Globus pallidus (tissue), 1 donor: ENCODE measurements at regions not wholly inside any gene's neighbourhood (a gene's known extent, or its start where the extent isn't known, plus 50 kb on each side); places are given as distances from the start of the nearest gene placed in this dataset.
"Not testable (repeated sequence)": the region's sequence is repeated elsewhere in the genome, so short reads cannot be mapped to it uniquely, and the experiment has no call there.

Experiments used
- DNase-seq: peaks from one replicate; pipeline ENCODE4 v3.0.0-alpha.2; 2015; ENCODE audit warnings: low spot score

DNA sequence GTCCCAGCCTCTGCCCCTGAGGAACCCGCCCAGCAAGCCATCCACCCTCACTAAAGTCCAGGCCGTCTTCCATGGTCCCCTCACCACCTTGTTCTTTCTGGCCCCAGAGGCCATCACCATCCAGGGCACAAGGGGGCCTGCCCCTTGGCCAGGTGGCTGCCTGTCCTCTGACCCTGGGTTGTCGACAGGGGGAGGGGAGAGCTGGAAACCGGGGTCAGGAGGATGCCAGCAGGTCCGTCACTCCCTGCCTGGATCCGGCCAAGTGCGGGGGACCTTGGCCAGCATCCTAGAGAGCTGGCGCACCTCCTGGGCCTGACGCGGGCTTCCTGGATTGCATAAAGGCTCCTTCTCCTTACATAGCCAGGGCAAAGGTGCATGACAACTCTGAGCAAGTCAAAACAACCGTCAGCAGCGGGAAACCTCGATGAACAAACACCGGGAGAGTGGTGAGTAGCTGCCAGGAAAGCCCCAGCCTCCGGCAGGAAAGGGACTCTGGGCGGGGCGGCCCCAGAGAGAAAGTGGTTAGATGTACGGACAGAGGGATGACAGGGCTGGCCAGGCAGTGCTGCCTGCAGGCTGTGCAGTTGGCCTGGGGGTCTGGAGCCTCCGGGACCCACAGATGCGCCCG, 4461.2 kb upstream of the TPTE start:
- not testable (repeated sequence) for DNase-seq

GRCh38 chr21:6066320-6066985, 4454.9 kb upstream of the TPTE start:
- DNase-seq, result not testable (repeated sequence)

- DNase-seq, result not testable (repeated sequence)
Measured at GRCh38 chr21:6068098-6068831, 4453.1 kb upstream of the TPTE start.

DNA sequence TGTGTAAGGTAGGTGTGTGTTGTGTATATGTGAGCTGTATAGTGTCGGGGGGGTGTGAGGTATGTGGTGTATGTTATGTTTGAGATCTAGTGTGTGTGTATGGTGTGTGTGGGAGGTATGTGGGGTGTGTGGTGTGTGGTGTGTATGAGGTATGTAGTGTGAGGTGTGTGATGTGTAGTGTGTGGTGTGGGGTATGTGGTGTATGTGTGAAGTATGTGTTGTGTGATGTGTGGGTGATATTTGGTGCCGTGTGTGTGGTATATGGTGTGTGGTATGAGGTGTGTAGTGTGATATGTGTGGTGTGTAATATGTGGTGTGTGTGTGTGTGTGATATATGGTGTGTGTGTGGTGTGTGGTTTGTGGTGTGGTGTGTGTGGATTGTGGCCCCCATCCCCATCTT, 4451.2 kb upstream of the TPTE start:
- DNase-seq, result not testable (repeated sequence)

GRCh38 chr21:6072691-6073090, 4448.7 kb upstream of the TPTE start:
- not testable (repeated sequence) for DNase-seq

DNA sequence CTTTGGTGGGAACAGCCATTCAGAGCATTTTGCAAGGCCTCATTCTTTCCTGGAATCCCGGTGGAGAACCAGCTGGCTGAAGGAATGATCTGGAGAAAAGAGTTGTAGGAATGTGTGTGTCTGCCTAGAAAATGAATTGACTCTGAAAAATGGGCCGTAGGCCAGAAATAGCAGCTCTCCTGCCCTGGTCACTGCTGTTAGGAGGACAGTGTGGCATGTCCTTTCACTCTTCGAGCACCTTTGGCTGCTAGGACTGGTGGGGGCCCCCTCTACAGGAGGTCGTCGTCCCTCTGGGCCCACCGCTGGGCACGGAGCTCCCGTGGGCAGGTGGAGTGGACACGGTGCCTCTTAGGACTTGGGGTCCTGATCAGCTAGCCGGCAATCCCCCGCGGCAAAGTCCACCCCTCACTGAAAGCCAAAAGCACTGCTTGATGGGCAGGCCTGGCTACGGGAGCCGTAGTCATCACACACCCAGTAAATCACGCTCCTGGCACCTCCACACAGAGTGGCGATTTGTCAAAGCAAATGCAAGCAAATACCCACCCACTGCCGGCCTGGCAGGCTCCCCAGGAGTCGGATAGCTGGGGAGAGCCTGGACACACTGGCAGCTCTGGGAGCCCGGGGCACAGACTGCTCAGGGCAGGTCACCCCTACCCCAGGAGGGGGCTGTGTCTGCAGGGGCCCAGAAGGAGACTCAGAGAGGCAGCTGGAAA, 4447.2 kb upstream of the TPTE start:
- DNase-seq, result not testable (repeated sequence)

GRCh38 chr21:6074935-6075334, 4446.4 kb upstream of the TPTE start:
- not testable (repeated sequence) for DNase-seq

DNA sequence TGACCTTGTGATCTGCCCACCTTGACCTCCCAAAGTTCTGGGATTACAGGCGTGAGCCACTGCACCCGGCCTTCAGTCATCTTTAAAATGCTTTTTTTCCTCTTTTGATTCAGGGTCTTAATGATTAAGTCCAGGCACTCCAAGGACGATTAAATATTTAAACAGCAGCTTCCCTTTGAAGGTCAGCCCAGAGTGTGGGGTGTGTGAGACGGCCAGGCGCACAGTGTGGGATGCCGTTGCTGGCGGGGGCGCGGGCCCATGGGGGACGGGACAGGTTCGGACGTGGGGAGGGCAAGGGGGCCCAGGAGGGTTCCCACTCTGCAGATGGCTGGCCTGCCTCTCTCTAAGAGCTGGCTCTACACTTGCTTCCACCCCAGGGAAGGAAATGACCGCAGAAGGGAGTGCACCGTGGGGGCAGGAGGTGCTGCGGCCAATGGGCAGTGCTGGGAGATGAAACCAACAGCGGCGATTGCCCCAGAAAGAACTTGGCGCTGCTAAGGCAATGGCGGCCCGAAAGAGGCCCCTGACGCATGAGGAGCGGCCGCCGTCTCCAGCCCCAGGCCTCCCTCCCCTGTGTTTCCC, 4445.7 kb upstream of the TPTE start:
- DNase-seq, result not testable (repeated sequence)

- not testable (repeated sequence) for DNase-seq
Measured at GRCh38 chr21:6077358-6077757, 4444.0 kb upstream of the TPTE start.

DNA sequence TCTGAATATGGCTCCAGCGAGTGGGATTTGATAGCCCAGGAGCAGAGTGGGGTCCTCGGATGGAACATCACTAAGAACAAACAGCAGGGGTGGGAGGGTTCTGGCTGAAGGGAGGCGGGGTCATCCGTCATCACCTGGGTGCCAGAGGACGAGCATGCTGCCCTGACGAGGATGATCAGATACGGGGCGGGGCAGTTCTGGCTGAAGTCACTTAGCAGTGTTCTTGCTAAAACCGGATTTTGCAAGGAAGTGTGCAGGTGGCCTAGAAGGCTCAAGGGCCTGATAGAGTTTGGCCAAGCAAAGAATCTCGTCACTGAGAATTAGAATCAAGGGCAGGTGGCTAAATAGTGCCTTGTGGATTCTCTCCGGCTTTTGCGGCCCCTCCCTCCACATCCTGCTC, 4442.5 kb upstream of the TPTE start:
- not testable (repeated sequence) for DNase-seq

- not testable (repeated sequence) for DNase-seq
Measured at GRCh38 chr21:6080941-6081655, 4440.3 kb upstream of the TPTE start.

DNA sequence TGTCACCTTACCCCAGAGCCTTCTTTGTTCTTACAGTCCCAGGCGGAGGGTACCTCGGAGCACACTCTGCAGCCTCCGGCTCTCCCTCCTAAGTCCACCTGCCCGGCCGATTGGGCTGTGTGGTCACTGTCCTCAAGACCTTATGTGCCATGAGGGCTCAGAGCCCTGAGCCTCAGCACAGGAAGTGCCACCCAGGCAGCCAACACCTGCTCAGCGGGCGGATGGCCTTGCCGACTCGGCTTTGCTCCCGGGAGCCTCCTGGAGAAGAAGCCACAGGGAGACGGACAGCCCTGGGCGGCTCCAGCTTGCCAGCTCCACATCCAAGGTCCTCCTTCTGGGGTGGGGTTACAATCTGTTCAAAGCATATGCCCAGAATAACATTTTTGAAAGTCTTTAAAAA, 4439.2 kb upstream of the TPTE start:
- DNase-seq, result not testable (repeated sequence)

DNA sequence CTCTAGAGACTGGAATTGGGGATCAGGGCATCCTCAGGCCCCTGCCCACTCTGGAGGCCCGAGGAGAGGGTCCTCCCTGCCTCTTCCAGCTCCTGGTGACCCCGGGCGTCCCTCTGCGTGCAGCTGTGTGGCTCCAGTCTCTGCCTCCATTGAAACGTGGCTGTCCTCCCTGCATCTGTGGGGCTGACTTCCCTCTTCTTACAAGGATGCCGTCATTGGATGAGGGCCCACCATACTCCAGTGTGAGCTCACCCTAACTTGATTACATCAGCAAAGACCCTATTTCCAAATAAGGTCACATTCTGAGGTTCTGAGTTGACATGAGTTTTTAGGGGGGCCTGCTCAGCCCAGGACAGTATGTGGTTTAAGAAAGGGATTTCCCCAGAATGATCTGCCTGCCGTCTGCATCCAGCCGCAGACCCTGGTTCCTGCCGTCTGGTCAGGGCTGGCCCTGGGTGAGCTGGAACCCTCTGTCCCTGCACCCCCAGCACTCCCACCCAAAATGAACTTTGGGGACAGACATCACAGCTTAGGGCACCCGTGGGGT, 4437.7 kb upstream of the TPTE start:
- DNase-seq, result not testable (repeated sequence)

- not testable (repeated sequence) for DNase-seq
Measured at GRCh38 chr21:6086038-6086437, 4435.3 kb upstream of the TPTE start.

DNA sequence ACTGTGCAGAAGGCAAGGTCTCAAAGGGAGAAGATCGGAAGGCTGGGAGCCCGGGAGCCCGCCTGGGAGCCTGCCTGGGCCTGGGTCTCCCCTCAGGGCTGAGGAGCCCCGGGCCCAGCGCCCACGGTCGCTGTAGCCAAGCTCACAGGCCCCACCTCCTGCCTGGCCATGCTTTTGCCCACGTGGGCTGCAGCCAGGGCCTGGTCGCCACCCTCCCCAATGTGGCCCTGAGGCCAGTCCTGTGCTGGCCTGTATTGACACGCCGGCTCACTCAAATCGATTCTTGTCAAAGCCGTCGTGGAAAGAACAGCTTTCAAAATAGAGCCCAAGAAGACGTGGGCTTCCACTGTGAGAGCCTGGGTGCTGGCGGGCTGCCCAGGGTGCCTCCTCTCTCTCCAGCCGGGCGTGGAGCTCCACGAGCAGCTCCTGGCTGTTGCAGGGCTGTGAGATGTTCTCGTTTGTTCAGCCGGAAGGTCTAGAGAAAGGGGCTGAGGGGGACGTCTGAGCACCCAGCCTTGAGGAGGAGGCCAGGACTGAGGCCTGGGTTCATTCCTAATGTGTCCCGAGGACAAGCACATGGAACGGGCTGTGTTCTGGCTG, 4433.7 kb upstream of the TPTE start:
- DNase-seq, result not testable (repeated sequence)

GRCh38 chr21:6090286-6090908, 4431.0 kb upstream of the TPTE start:
- DNase-seq, result not testable (repeated sequence)

GRCh38 chr21:6091335-6092027, 4429.9 kb upstream of the TPTE start:
- DNase-seq, result not testable (repeated sequence)

DNA sequence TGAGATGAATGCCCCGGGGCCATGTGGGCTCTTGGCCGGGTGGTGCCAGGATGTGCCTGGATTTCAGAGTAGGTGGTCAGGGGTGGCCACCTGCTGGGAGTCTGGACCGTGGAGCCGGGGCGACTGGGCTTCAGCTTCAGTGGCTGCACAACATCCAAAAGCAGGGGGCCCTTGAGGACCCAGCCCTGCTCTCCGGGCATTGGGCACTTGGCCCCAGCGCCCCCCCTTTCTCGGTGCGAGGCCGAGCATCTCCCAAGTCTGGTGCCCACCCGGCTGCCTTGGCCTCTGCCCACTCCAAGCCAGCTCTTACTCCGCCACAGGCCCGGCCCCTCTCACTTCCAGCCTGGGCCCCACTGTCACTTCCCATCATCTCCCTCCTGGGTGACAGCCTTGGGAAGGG, 4429.0 kb upstream of the TPTE start:
- not testable (repeated sequence) for DNase-seq

GRCh38 chr21:6093419-6093818, 4428.0 kb upstream of the TPTE start:
- not testable (repeated sequence) for DNase-seq
